ENCODE measurements at regions not wholly inside any gene's neighbourhood (a gene's known extent, or its start where the extent isn't known, plus 50 kb on each side); places are given as distances from the start of the nearest gene placed in this dataset.
A peak's percentile ranks its signal among the peaks of the same experiment; 100 is the strongest.

DNA sequence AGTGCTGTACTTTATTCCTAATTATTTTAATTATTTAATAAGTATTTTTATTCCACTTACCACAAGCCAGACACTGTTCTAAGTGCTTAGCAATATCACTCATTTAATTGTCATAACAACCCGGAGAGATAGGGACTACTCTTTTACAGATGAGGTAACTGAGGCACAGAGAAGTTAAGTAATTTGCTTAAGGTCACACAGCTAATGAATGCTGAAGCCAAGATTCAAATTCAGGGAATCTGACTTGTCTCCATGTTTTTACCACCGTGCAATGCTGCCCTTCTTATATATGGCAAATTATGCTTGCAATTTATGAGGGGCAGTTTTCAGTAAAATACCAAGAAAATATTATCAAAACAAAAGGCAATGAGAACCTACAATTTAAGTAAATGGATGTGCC lies 168.4 kb upstream of the KIF2A start:
- no peaks in the 10 kb centered on the region for H3K9me3 ChIP-seq
- 82 to 85% methylated on average over 2 of the region's 2 CpGs for WGBS, 2 donors
- no peak for DNase-seq
- no peak for TF ChIP-seq EP300 (IDR thresholded peaks at IDR 0.05)
- TF ChIP-seq, protein P1, sequence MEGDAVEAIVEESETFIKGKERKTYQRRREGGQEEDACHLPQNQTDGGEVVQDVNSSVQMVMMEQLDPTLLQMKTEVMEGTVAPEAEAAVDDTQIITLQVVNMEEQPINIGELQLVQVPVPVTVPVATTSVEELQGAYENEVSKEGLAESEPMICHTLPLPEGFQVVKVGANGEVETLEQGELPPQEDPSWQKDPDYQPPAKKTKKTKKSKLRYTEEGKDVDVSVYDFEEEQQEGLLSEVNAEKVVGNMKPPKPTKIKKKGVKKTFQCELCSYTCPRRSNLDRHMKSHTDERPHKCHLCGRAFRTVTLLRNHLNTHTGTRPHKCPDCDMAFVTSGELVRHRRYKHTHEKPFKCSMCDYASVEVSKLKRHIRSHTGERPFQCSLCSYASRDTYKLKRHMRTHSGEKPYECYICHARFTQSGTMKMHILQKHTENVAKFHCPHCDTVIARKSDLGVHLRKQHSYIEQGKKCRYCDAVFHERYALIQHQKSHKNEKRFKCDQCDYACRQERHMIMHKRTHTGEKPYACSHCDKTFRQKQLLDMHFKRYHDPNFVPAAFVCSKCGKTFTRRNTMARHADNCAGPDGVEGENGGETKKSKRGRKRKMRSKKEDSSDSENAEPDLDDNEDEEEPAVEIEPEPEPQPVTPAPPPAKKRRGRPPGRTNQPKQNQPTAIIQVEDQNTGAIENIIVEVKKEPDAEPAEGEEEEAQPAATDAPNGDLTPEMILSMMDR (IDR thresholded peaks at IDR 0.05): no peak
- TF ChIP-seq POLR2AphosphoS5 (IDR thresholded peaks at IDR 0.05): no peak
- TF ChIP-seq POLR2A (IDR thresholded peaks at IDR 0.05): no peak
- H3K27me3 ChIP-seq: no peaks in the 10 kb centered on the region
- H3K4me1 ChIP-seq: no peaks in the 10 kb centered on the region
- no peak overlapping the region for H3K27ac ChIP-seq
- H3K4me3 ChIP-seq: no peak overlapping the region
- H3K36me3 ChIP-seq: no peaks in the 10 kb centered on the region
- intact Hi-C loops (cut with DNase I): no loop called here

DNA sequence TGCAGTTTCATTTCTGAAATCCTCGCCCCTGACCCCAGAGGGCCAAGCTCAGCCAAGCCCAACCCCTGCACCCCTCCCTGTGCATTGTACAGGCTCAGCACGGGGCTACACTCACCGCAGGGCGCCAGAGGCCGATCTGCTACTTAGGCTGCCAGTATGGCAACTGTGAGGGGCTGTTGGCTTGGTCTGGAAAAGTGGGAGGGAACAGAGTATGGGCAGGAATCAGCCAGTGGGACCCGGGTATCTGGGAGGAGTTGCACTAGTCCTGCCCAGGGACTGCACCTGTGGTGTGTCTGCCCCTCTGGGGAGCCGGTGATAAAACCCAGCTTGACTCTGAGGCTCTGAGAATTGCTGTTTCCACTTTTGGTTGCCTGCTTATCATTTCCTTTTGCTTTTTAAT lies 167.4 kb upstream of the KIF2A start:
- DNase-seq: no peak
- Histone ChIP-seq H3K27ac (no peak overlapping the region), H3K27me3 (no peaks in the 10 kb centered on the region), H3K4me3 (no peak overlapping the region), H3K9me3 (no peaks in the 10 kb centered on the region), H3K4me1 (no peaks in the 10 kb centered on the region), H3K36me3 (no peaks in the 10 kb centered on the region)
- intact Hi-C loops (cut with DNase I): no loop called here
- TF ChIP-seq EP300 (IDR thresholded peaks at IDR 0.05): no peak
- no peak for TF ChIP-seq POLR2A (IDR thresholded peaks at IDR 0.05)
- TF ChIP-seq, protein P1 (IDR thresholded peaks at IDR 0.05): no peak
- no peak for TF ChIP-seq POLR2AphosphoS5 (IDR thresholded peaks at IDR 0.05)
- WGBS, 2 donors: 60 to 67% methylated on average over 7 of the region's 7 CpGs

DNA sequence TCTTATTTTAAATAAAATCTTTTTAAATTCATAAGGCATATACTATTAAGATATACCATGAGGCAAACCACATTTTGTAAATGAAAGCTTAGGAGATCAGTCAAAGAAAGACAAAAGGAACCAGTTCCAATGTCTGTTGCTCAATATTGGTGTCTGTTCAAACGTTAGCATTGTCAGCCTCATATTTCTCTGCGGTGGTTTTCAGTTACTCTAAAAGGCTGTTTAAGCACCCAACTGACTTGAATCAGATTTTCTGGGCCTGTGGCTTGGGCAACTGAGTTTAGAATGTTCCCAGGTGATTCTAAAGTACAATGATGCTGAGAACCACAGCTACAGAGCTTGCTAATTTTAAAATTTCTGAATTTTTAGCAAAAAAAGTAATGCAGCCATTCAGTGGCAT lies 166.3 kb upstream of the KIF2A start:
- H3K9me3 ChIP-seq: no peaks in the 10 kb centered on the region
- no peak for DNase-seq
- no peak overlapping the region for H3K4me3 ChIP-seq
- no peaks in the 10 kb centered on the region for H3K4me1 ChIP-seq
- TF ChIP-seq POLR2AphosphoS5 (IDR thresholded peaks at IDR 0.05) (no peak), EP300 (IDR thresholded peaks at IDR 0.05) (no peak), POLR2A (IDR thresholded peaks at IDR 0.05) (no peak)
- TF ChIP-seq, protein P1 (IDR thresholded peaks at IDR 0.05): no peak
- 76 to 77% methylated on average over 2 of the region's 2 CpGs for WGBS, 2 donors
- intact Hi-C loops (cut with DNase I): no loop called here
- H3K36me3 ChIP-seq: no peaks in the 10 kb centered on the region
- H3K27ac ChIP-seq: no peak overlapping the region
- H3K27me3 ChIP-seq: no peaks in the 10 kb centered on the region

DNA sequence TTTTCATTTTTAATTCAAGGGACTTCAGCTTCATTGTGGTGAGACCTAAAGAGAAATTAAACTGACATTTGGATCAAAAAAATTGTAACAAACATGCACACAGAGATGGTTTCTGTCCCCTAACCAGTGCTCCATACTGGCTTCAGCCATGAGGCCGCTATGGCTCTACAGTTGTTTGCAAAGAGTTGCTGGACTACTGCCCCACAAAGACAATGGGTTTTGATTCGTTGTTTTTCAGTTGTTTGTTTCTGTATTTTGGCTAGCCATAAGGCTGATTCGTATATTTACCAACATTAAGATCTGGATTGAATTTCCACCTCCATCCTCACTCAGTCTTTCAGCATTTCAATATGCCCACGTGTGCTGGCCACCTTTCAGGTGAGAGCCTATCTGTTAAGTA lies 163.7 kb upstream of the KIF2A start:
- Histone ChIP-seq H3K4me1 (no peaks in the 10 kb centered on the region), H3K27me3 (no peaks in the 10 kb centered on the region), H3K9me3 (no peaks in the 10 kb centered on the region), H3K36me3 (no peaks in the 10 kb centered on the region), H3K27ac (no peak overlapping the region), H3K4me3 (no peak overlapping the region)
- intact Hi-C loops (cut with DNase I): no loop called here
- no peak for TF ChIP-seq POLR2A (IDR thresholded peaks at IDR 0.05)
- 77 to 82% methylated on average over 4 of the region's 4 CpGs for WGBS, 2 donors
- no peak for DNase-seq

DNA sequence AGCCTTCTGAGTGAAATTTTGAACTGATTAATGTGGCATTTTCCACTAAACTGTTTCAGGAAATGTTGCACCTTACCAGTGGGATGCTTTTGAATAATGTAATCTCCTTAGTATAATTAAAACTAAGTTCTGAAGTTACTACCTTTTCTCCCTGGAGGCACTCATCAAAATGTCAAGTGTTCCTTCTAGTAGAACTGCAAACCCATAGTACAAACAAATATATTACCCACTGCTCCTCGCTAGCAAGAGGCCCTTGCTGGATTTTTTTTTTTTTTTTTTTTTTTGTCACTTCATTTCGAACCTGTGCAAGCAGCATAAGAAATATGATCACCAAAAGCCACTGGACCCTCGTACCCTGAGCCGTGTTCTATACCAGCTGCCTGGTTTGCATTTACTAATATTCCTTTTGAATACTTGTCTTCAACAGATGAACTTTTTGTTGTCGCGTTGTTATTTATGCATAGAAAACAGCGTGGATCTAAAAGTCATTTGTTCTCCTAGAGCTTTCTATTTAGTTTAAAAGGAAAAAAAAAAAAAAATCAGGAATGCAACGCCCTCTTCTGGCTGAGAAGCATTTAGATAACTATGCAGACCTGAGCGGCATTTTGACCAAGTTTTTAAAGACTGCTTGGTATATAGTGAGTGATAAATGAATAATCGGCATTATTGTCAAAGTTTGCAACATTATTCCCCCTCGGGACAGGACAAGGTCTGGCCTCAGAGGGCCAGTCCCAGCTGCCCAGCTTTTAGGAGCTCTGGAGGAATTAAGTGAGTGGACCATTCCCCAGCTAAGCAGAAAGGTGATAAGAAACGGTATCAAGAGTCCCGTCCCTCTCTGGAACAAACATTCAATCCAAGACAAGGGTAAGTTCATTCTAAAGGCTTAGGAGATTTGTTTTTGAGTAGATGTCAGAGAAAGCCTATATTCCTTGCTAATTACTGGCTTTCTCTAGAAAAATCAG lies 162.5 kb upstream of the KIF2A start:
- intact Hi-C loops (cut with DNase I): no loop called here
- Histone ChIP-seq H3K9me3 (no peaks in the 10 kb centered on the region), H3K27me3 (no peaks in the 10 kb centered on the region), H3K4me1 (no peaks in the 10 kb centered on the region), H3K36me3 (no peaks in the 10 kb centered on the region), H3K4me3 (no peak overlapping the region), H3K27ac (no peak overlapping the region)
- DNase-seq: no peak
- WGBS, 2 donors: 14 to 31% methylated on average over 13 of the region's 13 CpGs
- TF ChIP-seq POLR2AphosphoS5 (IDR thresholded peaks at IDR 0.05) (no peak), POLR2A (IDR thresholded peaks at IDR 0.05) (no peak)
- TF ChIP-seq, protein P1 (IDR thresholded peaks at IDR 0.05): peak in 2 of 4 experiments; percentile 7 to 40

All from sigmoid colon (tissue), 6 donors.